GM23338 (cell line): ENCODE measurements at regions not wholly inside any gene's neighbourhood (a gene's known extent, or its start where the extent isn't known, plus 50 kb on each side); places are given as distances from the start of the nearest gene placed in this dataset.

ENCODE experiments used
- CREB1 ChIP-seq: fragments of 250-450 bp; sonication (Bioruptor Pico); IDR thresholded peaks from 2 replicates; pipeline ENCODE4 v1.5.0; 2020; ENCODE audit warnings: low read depth, mild to moderate bottlenecking, moderate library complexity
- CTCF ChIP-seq, 2 experiments: fragments of 200-600 bp in 1 of 2; sonication (generic) in 1 of 2; conservative IDR thresholded peaks; 2 replicates each; pipeline versions ENCODE4 v1.5.1 to v1.6.1; 2016 to 2017; ENCODE audit warnings: antibody characterized with exemption in 2 of 2, low read depth in 2 of 2, mild to moderate bottlenecking in 2 of 2, moderate library complexity in 1 of 2
- EZH2 ChIP-seq: fragments of 200-600 bp; sonication (generic); IDR thresholded peaks from one replicate; pipeline ENCODE4 v1.8.0; 2017; ENCODE audit warnings: antibody characterized with exemption, mild to moderate bottlenecking, low read depth; ENCODE audit not compliant: unreplicated experiment
- EZH2phosphoT487 ChIP-seq: fragments of 200-600 bp; sonication (generic); IDR thresholded peaks from one replicate; pipeline ENCODE4 v1.8.1; 2018; ENCODE audit warnings: antibody characterized with exemption; ENCODE audit not compliant: unreplicated experiment
- NANOG ChIP-seq: IDR thresholded peaks from 2 replicates; pipeline ENCODE4 v1.6.1; 2016; ENCODE audit warnings: antibody characterized with exemption, borderline replicate concordance
- POLR2AphosphoS5 ChIP-seq: IDR thresholded peaks from 2 replicates; pipeline ENCODE4 v1.6.1; 2016; ENCODE audit warnings: antibody characterized with exemption, low read depth
- ZNF114 ChIP-seq: fragments of 250-450 bp; sonication (Bioruptor Pico); IDR thresholded peaks from 2 replicates; pipeline ENCODE4 v1.5.0; 2020; ENCODE audit warnings: mild to moderate bottlenecking, moderate library complexity

- TF ChIP-seq CTCF (conservative IDR thresholded peaks at IDR 0.05; ENCODE audit: low read depth in 2 of 2), result no peak
- no peak for TF ChIP-seq CREB1 (CRISPR knock-in tag)
- no peak for TF ChIP-seq POLR2AphosphoS5
- no peak for TF ChIP-seq EZH2phosphoT487
- no peak for TF ChIP-seq EZH2
- TF ChIP-seq ZNF114 (CRISPR knock-in tag), result no peak
- TF ChIP-seq NANOG, result no peak
Observed at GRCh38 chr3:124478830-124479229, 251.4 kb upstream of the UMPS start.
